Stimulated activated CD4-positive, alpha-beta T cell treated with anti-CD3 and anti-CD28 coated beads, TNF-alpha, amount 100 ng/mL, for 4 hours (primary cell): ENCODE measurements at regions not wholly inside any gene's neighbourhood (a gene's known extent, or its start where the extent isn't known, plus 50 kb on each side); places are given as distances from the start of the nearest gene placed in this dataset.
"Not testable (repeated sequence)": the region's sequence is repeated elsewhere in the genome, so short reads cannot be mapped to it uniquely, and the experiment has no call there.

ENCODE experiments used
- DNase-seq, 3 experiments: peaks; one replicate each; pipeline ENCODE4 v3.0.0-alpha.2; 2020; ENCODE audit warnings: low read depth in 3 of 3

- DNase-seq, result no peak
These were observed 210.8 kb upstream of the PLD5 start for GRCh38 chr1:242735323-242735722.

DNA sequence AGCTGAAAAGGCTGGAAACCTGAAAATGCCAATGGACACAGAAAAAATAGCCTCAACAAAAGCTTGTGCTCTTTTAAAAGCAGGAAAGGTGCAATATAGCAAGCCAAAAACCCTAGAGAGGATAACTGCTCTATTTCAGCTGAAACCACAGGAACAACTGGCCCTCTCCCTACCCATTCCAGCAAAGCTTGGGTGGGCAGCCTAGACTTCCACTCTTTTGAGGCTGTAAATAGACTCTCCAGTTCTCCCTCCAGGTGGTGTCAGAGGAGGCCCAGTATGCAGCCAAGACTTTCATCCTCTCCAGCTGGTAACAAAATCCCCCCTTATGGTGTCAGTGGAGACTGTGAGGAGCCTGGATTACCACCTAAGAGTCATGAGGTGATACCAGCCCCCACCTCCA lies 206.9 kb upstream of the PLD5 start:
- DNase-seq, result no peak

GRCh38 chr1:242728696-242729095 lies 204.2 kb upstream of the PLD5 start:
- no peak for DNase-seq

DNA sequence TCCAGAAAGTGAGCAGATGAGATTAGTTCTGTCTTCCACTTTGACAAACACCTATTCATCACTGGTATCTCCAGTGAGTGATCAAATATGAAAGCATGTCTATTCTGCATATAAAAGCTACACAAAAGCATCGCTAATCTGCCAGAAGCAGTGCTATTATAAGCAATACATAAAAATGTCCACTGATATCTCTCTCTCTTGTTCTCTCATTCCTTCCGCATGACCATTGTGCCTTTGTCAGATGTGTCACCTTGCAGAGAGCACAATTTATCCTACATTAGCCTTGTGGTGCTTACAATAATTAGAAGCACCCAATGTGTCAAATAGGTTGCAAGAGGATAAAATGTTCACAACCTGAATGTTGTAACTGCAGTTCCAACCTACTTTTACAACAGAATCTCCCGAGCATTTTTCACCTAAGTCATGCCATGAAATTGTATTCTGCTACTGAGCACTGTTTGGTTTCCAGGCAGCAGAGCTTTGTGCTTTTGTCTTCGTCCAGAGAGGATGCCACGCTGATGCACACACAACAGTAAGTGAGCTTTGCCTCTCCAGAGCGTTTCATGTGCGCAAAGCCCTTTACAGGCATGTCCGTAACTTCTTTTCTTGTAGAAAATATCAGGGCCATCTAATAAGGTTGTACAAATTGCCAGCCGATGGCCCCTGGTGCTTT lies 198.7 kb upstream of the PLD5 start:
- no peak for DNase-seq

- no peak for DNase-seq
These were observed 194.5 kb upstream of the PLD5 start for GRCh38 chr1:242718967-242719366.

GRCh38 chr1:242712248-242712647 lies 187.8 kb upstream of the PLD5 start:
- DNase-seq, result no peak

DNA sequence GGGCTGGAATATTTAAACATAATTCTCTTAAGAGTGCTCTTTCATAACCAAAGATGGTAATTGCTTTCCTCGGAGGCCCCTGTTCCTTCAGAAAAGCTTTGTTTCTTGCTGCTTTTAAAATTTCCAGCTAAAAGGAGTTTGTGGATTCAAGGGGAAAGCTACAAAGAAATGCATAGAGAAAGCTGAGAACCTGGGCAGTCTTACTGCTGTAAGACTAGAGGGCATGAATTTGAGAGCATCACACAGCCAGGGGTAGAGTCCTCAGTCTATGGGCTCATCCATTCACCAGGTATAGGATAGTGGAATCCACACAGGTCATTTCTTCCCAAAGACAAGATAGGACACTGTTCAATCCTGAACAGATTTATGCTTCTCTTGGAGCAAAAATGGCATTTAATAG lies 186.3 kb upstream of the PLD5 start:
- DNase-seq, result no peak

- no peak for DNase-seq
These were observed 185.8 kb upstream of the PLD5 start for GRCh38 chr1:242710286-242710685.

GRCh38 chr1:242703467-242703866 lies 179.0 kb upstream of the PLD5 start:
- no peak for DNase-seq

- no peak for DNase-seq
These were observed 168.5 kb upstream of the PLD5 start for GRCh38 chr1:242692988-242693387.

DNA sequence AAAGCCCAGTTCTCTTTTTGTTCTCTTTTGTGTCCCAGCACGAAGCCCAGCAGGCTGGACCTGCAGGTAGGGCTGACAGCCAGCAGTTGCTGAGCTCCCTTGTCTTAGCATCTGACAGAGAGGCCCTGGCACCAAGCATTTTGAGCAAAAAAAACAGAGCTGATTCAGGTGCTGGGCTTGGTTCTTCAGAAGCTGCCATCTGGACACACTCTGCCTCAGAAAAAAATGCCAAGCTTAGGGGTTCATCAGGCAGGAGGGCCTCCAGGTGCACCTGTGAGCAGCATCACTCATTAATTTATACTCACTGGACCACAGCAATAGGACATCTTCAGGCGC lies 167.1 kb upstream of the PLD5 start:
- no peak for DNase-seq

DNA sequence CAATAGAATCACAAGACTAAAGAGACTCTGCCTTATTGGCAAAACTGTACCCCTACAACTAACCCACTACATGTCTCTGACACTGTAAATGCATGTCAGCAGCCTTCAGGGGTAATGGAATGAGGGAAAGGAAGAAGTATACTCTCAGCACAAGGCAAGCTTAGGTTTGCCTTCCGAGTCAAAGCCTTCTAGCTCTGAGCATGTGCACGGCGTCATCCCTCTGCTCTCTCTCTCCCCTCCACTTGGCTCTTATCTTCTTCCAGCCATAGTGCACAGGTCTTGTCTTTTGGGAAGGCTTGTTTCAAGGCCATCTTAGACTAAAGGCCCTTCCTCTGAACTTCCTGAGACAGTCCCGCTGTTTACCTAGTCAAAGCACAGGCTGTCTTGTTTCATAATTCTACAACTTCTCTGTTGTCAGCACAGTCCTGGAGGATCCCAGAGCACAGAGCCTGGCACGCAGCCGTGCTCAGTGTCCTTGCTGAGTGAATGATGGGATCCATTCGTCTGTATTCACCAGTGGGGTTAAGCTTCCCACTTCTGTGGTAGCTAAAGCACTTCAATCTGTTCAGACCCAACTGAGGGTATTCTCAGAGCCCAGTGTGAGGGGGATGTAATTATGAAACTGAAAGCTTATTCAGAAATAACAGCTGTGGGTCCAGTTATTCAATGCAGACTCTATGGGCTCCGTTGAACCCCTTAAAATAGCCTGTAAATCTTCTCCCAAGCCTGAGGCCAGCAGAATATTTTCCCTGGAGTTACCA lies 166.5 kb upstream of the PLD5 start:
- no peak for DNase-seq

- DNase-seq, result no peak
These were observed 164.9 kb upstream of the PLD5 start for GRCh38 chr1:242689378-242689777.

DNA sequence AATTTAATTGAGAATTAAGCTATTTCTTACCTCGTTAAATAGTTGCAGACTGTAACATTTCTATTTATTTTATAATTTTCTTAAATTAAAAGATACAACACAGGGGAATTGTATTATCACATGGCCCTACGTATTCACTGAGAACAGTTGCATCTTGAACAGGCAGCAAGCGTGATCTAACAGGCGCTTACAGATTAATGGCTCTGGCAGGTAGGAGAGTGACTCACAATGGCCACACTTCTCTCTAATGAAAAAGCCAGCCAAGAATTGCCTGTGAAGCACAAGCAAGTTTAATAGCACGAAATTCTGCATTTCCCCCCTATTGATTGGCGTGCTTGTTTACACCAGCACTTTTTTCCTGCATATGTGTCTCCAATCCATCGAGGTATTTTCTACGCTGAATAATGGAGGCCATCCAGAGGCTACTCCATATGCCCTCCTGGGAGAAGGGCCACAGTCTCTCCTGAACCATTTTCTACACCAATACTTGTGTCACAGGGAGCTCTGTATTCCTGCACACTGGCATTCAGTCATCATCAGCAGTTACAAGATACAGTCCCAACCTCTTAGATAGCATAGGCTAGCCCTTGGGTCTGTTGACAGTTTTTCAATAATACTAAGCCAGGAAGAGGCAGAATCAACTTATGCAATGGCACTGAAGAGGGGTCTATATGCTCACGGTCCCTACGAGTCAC lies 150.6 kb upstream of the PLD5 start:
- no peak for DNase-seq

GRCh38 chr1:242673652-242674051 lies 149.2 kb upstream of the PLD5 start:
- no peak for DNase-seq

GRCh38 chr1:242673165-242673564 lies 148.7 kb upstream of the PLD5 start:
- DNase-seq, result not testable (repeated sequence)

GRCh38 chr1:242670019-242670418 lies 145.5 kb upstream of the PLD5 start:
- no peak for DNase-seq

GRCh38 chr1:242662886-242663285 lies 138.4 kb upstream of the PLD5 start:
- DNase-seq, result no peak

DNA sequence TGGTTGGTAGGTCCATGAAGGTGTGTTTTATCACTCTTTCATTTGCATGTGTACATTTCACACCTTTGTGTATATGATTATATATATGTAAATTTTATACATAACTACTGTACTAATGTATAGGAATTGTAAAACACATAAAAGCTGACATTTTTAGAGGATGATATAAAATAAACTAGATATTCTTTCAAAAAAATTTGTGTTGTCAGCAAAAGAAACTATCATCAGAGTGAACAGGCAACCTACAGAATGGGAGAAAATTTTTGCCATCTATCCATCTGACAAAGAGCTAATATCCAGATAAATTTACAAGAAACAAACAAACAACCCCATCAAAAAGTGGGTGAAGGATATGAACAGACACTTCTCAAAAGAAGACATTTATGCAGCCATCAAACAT lies 129.3 kb upstream of the PLD5 start:
- not testable (repeated sequence) for DNase-seq

- DNase-seq, result no peak
These were observed 127.3 kb upstream of the PLD5 start for GRCh38 chr1:242651817-242652216.

GRCh38 chr1:242641461-242641860 lies 117.0 kb upstream of the PLD5 start:
- no peak for DNase-seq

GRCh38 chr1:242639104-242639503 lies 114.6 kb upstream of the PLD5 start:
- no peak for DNase-seq

- no peak for DNase-seq
These were observed 110.2 kb upstream of the PLD5 start for GRCh38 chr1:242634732-242635131.
